Fibroblast of skin of abdomen (primary cell): ENCODE measurements at regions not wholly inside any gene's neighbourhood (a gene's known extent, or its start where the extent isn't known, plus 50 kb on each side); places are given as distances from the start of the nearest gene placed in this dataset.
A peak's percentile ranks its signal among the peaks of the same experiment; 100 is the strongest.

Source experiments
- DNase-seq: peaks from one replicate; pipeline ENCODE4 v3.0.0-alpha.2; 2013

DNA sequence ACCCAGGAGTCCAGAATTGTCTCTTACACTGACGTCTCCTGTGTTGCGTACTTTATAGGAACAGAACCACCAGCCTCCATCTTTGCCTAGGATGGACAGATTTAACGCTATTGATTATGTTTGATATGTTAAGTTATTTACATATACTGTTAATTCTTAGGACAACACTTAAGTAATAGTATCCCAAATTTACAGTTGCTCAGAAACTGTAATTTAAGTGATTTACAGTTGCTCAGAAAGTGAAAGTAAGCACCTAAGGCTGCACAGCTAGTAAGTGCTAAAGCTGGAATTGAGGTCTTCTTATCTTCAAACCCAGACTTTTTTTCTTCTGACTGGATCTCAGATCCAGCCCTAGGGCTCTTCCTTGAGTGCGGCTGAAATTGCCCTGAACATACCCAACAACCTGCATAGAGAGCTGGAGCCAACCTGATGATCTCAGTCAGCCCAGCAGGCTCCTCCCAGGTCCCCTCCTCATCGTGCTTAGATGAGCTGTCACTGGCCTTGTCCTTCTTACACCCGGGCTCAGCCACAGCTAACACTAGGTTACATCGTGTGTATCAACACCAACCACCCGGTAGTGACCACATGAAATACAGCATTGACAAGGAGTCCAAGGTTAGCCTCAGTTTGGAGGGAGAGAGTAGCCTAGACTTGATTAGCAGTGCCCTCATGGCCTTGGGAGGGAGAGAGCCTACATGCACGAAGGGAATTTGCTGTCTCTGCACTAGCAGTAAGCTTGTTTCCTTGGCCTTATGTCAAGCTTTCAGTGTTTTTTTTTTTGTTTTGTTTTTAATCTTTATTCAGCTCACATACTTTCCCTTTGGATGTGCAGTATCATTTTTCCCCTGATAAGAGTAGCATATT, 111.1 kb upstream of the ARHGAP5 start:
- no peak for DNase-seq

GRCh38 chr14:31966896-31967668, 110.0 kb upstream of the ARHGAP5 start:
- no peak for DNase-seq

GRCh38 chr14:31967669-31967975, 109.5 kb upstream of the ARHGAP5 start:
- DNase-seq = no peak

- DNase-seq = peak; percentile 75
Observed at GRCh38 chr14:31968107-31968810, 108.8 kb upstream of the ARHGAP5 start.

DNA sequence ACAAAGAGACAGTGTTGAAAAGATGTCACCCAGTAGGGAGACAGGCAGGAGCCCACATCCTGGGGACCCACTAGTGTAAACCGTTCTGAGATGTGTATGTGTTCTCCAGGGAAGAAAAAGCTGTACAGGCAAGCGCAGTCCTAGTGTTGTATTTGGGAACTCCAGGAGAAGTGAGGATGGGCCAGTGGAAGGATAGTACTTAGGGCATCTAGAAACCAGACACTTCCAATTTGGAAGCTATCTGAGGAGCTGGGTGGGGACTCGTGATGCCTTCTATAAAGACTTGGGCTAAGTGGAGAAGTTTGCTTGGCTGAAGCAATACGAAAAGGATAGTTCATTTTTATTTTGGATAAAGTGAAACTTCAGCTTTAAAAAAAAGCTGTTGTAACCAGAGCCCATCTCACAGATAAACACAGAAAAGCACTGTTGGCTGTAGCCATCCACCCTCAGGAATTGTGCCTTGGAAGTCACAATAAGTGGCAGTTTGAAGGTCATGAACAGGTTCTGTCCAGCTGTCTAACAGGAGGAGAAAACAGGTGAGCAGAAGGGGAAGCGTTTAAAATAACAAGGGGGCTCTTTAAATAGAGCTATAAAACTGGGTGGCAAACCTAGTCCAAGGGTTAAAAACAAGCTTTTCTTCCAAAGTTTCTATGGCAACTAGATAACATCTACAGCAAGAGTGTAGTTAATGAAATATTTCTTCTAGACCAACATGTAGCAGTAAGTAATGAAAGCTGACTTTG, 108.0 kb upstream of the ARHGAP5 start:
- no peak for DNase-seq

DNA sequence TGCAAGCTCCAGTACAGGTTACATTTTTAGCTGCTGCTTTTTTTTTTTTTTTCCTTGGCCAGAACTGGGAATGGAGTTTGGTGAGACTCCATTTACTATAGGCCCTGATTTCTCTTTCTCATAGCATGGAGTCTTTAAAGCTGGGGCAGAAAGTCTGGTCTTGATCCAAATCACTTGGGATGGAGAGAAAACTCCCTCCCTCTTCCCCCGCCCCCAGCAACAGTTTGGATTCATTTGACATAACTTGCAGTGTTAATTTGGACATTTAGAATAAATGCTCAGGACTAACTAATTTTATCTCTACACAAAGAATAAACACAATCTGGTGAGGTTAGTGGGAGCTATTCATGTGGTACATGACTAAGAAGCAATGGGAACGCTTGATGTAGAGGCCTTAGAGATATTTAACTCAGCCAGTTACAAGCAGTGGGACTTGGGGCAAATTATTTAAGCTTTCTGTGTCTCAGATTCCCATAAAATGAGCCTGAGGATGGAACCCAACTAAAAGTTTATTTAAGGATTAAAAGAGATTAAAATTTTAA, 107.3 kb upstream of the ARHGAP5 start:
- no peak for DNase-seq

DNA sequence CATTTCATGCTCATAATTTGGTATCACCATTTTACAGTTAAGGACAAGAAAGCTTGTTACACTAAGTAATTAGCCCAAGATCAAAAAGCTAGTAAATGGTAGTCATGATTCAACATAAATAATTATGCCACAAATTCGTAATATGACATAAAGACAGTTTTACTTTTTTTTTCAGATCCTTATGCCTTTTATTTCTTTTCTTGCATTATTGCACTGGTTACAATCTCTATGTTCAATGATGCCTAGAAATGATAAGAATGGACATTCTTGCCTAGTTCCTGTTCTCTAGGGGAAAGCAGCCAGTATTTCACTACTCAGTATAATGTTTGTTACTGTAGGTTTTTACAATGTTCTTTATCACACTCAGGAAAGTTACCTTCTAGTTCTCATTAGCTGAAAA, 106.4 kb upstream of the ARHGAP5 start:
- no peak for DNase-seq

DNA sequence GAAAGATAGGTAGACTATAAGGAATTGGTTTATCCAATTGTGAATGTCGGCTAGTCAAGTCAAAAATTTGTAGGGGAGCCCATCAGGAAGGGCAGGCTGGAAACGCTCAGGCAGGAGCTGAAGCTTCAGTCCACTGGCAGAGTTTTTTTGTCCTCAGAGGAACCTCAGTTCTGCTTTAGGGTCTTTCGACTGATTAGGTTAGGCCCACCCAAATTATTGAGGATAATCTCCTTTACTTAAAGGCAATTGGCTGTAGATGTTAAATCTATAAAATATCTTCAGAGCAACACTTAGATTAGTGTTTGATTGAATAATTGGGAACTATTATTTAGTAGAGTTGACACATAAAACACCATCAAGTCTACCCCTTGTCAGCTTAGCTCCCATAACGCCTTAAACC, 105.5 kb upstream of the ARHGAP5 start:
- DNase-seq = no peak

DNA sequence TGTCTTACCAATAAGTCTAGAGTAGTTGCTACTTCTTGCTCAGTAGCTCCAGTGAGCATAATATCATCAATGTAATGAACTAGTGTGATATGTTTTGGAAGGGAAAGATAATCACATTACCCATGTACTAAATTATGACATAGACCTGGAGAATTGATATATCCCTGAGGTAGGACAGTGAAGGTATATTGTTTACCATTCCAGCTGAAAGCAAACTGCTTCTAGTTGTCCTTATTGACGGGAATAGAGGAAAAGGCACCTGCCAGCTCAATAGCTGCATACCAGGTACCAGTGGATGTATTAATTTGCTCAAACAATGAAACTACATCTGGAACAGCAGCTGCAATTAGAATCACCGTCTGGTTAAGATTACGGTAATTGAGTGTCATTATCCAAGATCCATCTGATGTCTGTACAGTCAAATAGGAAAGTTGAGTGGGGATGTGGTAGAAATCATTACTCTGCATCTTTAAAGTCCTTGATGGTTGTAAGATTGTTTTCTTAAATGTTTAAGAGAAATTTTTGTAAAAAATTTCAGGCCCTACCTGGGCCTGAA, 100.0 kb upstream of the ARHGAP5 start:
- DNase-seq = no peak

DNA sequence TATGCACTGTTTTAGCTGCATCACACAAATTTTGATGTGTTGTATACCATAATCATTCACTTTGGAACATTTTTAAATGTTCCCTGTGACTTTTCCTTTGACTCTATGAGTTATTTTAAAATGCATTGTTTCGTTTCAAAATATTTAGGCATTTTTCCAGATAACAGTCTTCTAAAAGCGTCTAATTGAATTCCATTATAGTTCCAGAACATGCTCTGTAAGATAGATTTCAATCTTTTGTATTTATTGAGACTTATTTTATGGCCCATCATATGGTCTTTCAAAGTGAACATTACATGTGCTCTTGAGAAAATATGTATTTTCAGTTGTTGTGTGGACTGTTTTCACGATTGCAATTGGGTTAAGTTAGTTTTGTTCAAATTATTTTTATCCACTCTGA, 98.7 kb upstream of the ARHGAP5 start:
- DNase-seq = no peak

- no peak for DNase-seq
Observed at GRCh38 chr14:31982642-31983041, 94.5 kb upstream of the ARHGAP5 start.

DNA sequence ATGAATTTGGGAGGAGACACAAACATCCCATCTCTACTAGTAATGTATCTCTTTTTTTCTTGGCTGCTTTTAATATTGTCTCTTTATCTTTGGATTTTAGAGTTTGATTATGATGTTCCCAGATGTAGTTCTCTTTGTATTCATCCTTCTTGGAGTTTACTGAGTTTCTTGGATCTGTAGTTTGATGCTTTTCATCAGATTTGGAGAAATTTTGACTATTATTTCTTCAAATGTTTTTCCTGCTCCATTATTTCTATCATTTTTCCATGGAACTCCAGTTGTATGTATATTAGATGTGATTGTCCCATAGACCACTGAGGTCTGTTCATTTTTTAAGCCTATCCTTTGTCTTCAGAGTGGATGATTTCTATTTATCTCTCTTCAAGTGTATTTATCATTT, 90.7 kb upstream of the ARHGAP5 start:
- no peak for DNase-seq

DNA sequence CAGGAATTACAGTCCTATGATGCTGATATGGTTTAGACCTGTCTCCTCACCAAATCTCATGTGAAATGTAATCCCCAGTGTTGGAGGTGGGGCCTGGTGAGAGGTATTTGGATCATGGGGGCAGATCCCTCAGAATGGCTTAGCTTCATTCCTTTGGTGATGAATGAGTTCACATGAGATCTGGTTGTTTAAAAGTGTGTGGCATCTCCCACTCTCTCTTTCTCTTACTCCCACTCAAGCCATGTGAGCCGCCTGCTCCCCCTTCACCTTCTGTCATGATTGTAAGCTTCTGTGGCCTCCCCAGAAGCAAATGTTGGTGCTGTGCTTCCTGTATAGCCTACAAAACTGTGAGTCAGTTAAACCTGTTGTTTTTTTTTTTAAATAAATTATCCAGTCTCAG, 89.4 kb upstream of the ARHGAP5 start:
- no peak for DNase-seq

- no peak for DNase-seq
Observed at GRCh38 chr14:31988244-31988643, 88.9 kb upstream of the ARHGAP5 start.

DNA sequence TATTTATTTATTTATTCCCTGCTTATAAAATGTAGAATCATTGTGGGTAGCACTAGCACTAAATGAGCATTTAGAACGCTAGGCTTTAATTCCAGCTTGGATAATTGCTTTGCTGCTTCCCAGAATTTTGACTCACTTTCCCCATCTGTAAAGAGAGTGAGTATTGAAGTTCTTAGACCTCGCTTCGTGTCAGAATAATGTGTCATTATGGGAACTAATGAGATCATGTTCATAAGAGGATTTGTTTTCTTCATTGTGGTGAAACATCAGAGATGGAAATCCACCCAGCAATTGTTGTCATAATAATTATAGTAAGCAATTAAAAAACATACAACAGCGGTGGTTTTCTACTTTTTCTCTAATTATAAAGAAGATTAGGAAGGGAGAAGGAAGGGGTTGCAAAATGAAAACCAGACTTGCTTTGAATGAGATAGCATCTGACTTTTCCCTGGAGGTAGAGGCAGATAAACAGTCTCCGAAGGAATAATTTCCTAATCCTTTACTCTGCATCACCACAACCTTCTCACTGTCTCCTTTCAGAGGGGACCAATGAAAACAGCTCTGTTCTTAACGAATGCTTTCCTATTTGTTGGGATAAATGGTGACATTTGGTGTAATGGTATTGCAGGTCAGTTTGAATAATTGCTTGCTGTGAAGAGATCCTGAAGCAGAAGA, 86.8 kb upstream of the ARHGAP5 start:
- DNase-seq = peak; percentile 35

- DNase-seq = peak; percentile 94
Observed at GRCh38 chr14:31990926-31991572, 86.1 kb upstream of the ARHGAP5 start.

DNA sequence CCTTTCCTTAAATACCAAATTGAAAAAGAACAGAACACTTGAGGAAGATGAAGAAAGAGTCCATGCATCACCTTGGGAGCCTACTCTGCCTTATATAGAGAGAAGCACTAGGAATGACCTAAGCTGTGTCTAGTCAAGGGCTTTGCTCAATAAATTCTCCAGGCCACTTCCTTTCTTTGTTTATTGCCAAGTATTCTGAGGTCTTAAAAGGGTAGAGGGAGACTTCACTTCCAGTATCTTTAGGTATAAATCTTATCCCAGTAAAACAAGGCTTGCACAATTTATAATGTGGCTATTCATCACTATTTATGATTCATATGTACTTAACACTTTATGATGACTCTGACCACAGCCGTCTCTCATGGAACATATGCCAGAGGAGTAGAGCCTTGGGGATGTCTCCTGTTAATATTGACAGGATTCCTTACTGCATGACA, 85.1 kb upstream of the ARHGAP5 start:
- DNase-seq = peak; percentile 99

- peak; percentile 23 for DNase-seq
Observed at GRCh38 chr14:31993521-31993951, 83.6 kb upstream of the ARHGAP5 start.

GRCh38 chr14:31994391-31995033, 82.6 kb upstream of the ARHGAP5 start:
- peak; percentile 45 for DNase-seq

GRCh38 chr14:32003585-32003984, 73.5 kb upstream of the ARHGAP5 start:
- DNase-seq = no peak
